Coronary artery (tissue), 2 donors: ENCODE measurements at regions not wholly inside any gene's neighbourhood (a gene's known extent, or its start where the extent isn't known, plus 50 kb on each side); places are given as distances from the start of the nearest gene placed in this dataset.
"Not testable (repeated sequence)": the region's sequence is repeated elsewhere in the genome, so short reads cannot be mapped to it uniquely, and the experiment has no call there.

Source experiments
- DNase-seq: peaks from one replicate; pipeline ENCODE4 v3.0.0-alpha.2; 2017; ENCODE audit warnings: low spot score
- H3K27ac ChIP-seq, 2 donors: fragments of 200-600 bp; sonication (generic); one replicate each; pipeline ENCODE4 v1.5.1; 2016 to 2019
- H3K4me3 ChIP-seq: fragments of 200-600 bp; sonication (generic); 2 replicates; pipeline ENCODE4 v1.5.1; 2016; ENCODE audit warnings: mild to moderate bottlenecking, moderate library complexity
- TF ChIP-seq, protein P1 (sequence below): fragments of 200-600 bp; sonication (generic); IDR thresholded peaks from one replicate; pipeline ENCODE4 v1.5.1; 2019; ENCODE audit warnings: antibody characterized with exemption

DNA sequence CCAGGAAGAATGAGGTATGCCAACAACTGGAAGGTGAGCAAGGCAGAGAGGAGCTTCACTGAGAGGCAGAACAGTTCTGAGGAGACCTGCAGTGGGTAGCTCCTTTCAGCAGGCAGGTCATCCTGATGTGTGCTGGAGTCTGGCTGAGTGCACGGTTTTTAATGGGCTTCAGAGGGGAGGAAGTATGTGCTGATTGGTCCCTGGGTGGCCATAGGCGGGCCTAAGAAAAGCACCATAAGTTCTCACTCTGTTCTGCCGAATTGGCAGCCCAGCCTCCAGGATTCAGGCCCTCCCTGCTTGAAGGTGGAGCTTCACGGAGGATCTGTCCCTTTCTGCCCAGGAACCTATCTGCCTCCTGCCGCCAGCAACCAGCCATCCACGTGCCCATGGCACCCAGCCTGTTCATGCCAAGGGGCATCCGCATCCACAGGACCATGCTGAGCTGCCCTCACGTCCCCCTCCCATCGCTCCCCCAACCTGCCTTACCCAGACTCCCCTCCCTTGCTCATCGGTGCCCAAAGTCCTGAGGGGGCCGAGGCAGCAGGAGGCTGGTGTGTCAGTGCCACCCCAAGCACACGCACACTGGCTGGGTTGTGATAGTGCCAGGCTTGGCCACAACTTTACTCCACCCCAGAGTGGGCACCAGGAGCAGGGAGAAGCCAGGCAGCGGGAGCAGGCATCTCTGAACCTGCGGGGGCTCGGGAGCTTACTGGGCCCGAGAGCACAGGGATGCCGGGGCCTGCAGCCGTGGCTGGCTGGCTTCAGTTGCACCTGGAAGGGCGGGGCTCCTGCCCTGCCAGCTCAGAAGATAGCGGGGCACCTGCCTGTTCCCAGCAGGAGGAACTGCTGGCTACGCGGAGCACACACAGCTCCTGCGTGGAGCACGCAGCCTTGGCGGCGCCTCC, 608.4 kb upstream of the FOXG1 start:
- no peak overlapping the region for H3K27ac ChIP-seq
- H3K4me3 ChIP-seq: no peak overlapping the region
- TF ChIP-seq, protein P1, sequence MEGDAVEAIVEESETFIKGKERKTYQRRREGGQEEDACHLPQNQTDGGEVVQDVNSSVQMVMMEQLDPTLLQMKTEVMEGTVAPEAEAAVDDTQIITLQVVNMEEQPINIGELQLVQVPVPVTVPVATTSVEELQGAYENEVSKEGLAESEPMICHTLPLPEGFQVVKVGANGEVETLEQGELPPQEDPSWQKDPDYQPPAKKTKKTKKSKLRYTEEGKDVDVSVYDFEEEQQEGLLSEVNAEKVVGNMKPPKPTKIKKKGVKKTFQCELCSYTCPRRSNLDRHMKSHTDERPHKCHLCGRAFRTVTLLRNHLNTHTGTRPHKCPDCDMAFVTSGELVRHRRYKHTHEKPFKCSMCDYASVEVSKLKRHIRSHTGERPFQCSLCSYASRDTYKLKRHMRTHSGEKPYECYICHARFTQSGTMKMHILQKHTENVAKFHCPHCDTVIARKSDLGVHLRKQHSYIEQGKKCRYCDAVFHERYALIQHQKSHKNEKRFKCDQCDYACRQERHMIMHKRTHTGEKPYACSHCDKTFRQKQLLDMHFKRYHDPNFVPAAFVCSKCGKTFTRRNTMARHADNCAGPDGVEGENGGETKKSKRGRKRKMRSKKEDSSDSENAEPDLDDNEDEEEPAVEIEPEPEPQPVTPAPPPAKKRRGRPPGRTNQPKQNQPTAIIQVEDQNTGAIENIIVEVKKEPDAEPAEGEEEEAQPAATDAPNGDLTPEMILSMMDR: no peak
- DNase-seq: no peak

GRCh38 chr14:28161040-28161439, 605.5 kb upstream of the FOXG1 start:
- no peak overlapping the region for H3K4me3 ChIP-seq

DNA sequence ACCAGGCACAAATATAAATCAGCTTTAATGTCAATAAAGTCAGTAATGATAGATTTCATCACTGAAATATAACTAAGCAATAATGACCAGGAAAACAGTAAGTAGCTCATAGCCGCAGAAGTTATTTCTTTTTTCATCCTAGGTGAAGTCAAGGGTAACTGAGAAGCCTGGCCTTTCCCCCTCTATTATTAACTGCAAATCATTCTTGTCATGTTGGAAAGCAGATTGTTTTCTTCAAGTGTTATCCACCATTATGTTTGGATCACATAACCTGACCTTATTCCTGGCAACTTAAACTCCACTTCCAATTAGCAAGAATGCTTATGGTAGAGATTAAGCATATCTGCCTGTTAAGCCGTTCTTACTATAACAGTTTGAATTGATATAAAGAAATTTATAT, 603.4 kb upstream of the FOXG1 start:
- DNase-seq: no peak
- no peak overlapping the region for H3K27ac ChIP-seq
- H3K4me3 ChIP-seq: no peak overlapping the region
- TF ChIP-seq, protein P1: no peak

More at GRCh38 chr14:28161040-28161439, 605.5 kb upstream of the FOXG1 start:
- DNase-seq: no peak
- H3K27ac ChIP-seq: no peak overlapping the region
- TF ChIP-seq, protein P1: no peak

GRCh38 chr14:28163897-28164296, 602.7 kb upstream of the FOXG1 start:
- TF ChIP-seq, protein P1: no peak
- no peak overlapping the region for H3K4me3 ChIP-seq
- no peak for DNase-seq
- no peak overlapping the region for H3K27ac ChIP-seq

DNA sequence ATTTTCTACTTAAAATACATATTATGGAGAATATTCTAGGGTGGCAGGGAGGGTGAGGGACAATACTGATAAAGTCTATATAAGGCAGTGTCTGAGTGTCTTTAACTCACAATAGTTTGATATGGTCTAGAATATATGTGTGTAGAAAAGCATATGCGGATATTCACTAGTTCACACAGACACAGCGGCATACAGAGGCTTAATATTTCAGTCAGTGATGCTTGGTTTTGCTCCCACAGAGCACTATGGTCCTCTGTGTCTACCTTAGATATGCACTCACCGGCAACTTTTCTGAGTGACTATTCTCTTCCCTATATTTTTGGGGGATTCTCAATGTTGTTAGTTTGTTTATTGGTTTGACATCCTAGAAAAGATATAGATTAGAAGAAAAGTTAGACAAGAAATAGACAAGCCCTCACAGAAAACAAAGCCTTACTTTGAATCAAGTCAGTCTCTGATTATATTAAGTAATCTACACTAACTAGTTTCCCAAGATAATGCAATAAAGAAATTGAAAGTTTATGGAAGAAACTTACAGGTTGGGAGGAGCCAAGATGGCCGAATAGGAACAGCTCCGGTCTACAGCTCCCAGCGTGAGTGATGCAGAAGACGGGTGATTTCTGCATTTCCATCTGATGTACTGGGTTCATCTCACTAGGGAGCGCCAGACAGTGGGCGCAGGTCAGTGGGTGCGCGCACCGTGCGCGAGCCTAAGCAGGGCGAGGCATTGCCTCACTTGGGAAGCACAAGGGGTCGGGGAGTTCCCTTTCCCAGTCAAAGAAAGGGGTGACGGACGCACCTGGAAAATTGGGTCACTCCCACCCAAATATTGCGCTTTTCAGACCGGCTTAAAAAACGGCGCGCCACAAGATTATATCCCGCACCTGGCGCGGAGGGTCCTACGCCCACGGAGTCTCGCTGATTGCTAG, 578.4 kb upstream of the FOXG1 start:
- DNase-seq, H3K4me3 ChIP-seq: not testable (repeated sequence)

DNA sequence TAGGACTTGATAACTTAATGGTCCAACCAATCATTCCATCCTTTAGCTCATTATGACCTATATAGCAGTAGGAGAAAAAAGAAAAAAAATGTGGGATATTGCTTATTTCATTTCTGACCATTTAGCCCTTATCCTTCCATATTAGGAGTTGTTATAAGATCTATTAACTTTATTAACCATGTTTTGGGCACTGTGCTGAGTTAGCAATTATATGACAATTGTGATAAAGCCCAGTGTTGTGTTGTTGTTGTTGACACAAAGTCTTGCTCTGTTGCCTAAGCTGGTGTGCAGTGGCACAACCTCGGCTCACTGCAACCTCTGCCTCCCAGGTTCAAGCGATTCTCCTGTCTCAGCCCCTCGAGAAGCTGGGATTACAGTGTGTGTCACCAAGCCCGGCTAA, 569.7 kb upstream of the FOXG1 start:
- Histone ChIP-seq H3K27ac (no peak overlapping the region), H3K4me3 (no peak overlapping the region)
- TF ChIP-seq, protein P1: no peak
- DNase-seq: no peak

More for the DNA sequence above, 578.4 kb upstream of the FOXG1 start:
- H3K27ac ChIP-seq: not testable (repeated sequence)

DNA sequence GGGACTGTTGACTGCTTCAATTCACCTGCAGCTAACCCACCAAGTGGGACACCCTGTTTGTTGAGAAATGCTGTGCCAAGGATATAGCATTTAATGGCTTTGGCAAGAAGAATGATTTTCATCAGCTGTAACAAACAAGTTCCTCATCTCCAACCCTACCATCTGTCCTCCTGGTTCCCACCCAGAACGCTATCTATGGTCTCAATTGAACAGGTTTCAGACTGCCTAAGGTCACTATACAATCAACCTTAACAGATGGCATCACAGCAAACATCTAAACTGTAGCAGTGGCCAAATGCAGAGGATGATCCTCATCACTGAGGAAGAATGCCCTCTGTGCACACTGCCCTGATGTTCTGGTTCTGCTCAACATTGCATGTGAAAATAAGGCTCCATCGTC, 546.2 kb upstream of the FOXG1 start:
- Histone ChIP-seq H3K27ac (no peak overlapping the region), H3K4me3 (no peak overlapping the region)
- no peak for DNase-seq
- TF ChIP-seq, protein P1: no peak
